ENCODE measurements at regions not wholly inside any gene's neighbourhood (a gene's known extent, or its start where the extent isn't known, plus 50 kb on each side); places are given as distances from the start of the nearest gene placed in this dataset.

- TF ChIP-seq CTCF (IDR thresholded peaks at IDR 0.05; ENCODE audit: poor library complexity, severe bottlenecking) (no peak), EP300 (conservative IDR thresholded peaks at IDR 0.05; ENCODE audit: poor library complexity, severe bottlenecking) (no peak), TAF1 (IDR thresholded peaks at IDR 0.05; ENCODE audit: low read depth) (no peak), POLR2AphosphoS5 (IDR thresholded peaks at IDR 0.05) (no peak), EZH2 (IDR thresholded peaks at IDR 0.05; ENCODE audit: borderline replicate concordance, insufficient read depth, low read length, poor library complexity, severe bottlenecking) (no peak), RAD21 (conservative IDR thresholded peaks at IDR 0.05) (no peak)
Observed at GRCh38 chrX:22357621-22358020, 84.9 kb downstream of the CBLL2 start.

Data from neural cell (in vitro differentiated cells).